HepG2 (cell line): ENCODE measurements at regions not wholly inside any gene's neighbourhood (a gene's known extent, or its start where the extent isn't known, plus 50 kb on each side); places are given as distances from the start of the nearest gene placed in this dataset.

Experiments
- ATAC-seq: fragments of 200-7000 bp; cut with Tn5 transposase; 3 replicates; pipeline ENCODE4 v1.9.1; 2020; ENCODE audit warnings: mild to moderate bottlenecking, moderate library complexity
- BruUV-seq: library from RNA; stranded (reverse); fragments of 400-500 nt; replicated peaks from 2 replicates; lab custom pipeline; 2021; lab: Mats Ljungman, UMichigan
- CTCF ChIA-PET: fragments of 300-600 bp; formaldehyde crosslinking; extraction: SDS; loops from one replicate; lab custom pipeline; 2021; ENCODE audit warnings: low total read pairs, inconsistent platforms, low intra/inter-chr PET ratio; lab: Yijun Ruan, JAX
- POLR2A ChIA-PET: fragments of 350-600 bp; sonication (Branson Sonifier 250); formaldehyde crosslinking; loops from one replicate; lab custom pipeline; 2020; ENCODE audit warnings: antibody characterized with exemption, inconsistent platforms; lab: Yijun Ruan, JAX
- DNase-seq: peaks from one replicate; pipeline ENCODE4 v3.0.0-alpha.2; 2015; ENCODE audit warnings: low spot score
- FAIRE-seq: peaks from 3 replicates; lab custom pipeline; 2011; peaks lifted over from hg19 to GRCh38; lab: Jason Lieb, UNC
- H2AFZ ChIP-seq: one replicate; pipeline ENCODE4 v1.6.1; 2011; ENCODE audit warnings: low read length, inconsistent platforms
- H3K27ac ChIP-seq: fragments of 300-600 bp; 3 replicates; pipeline ENCODE4 v1.8.0; 2011; ENCODE audit warnings: mixed run types, mild to moderate bottlenecking, mixed read lengths, low read length, inconsistent platforms; ENCODE audit not compliant: insufficient read depth; ENCODE audit errors: extremely low read length
- H3K27me3 ChIP-seq, 2 experiments: fragments of 200-600 bp in 1 of 2; 2 replicates in 1 of 2; 3 replicates in 1 of 2; pipeline versions ENCODE4 v1.6.0 to v1.8.0; 2011; ENCODE audit warnings: low read length in 2 of 2, mild to moderate bottlenecking in 2 of 2, moderate library complexity in 2 of 2, inconsistent platforms in 1 of 2; ENCODE audit not compliant: insufficient read depth in 2 of 2, control insufficient read depth in 1 of 2
- H3K36me3 ChIP-seq, 2 experiments: fragments of 200-600 bp in 1 of 2; replicated peaks in 1 of 2; 2 replicates in 1 of 2; 3 replicates in 1 of 2; pipeline versions ENCODE4 v1.5.1 to v1.8.0; 2011; ENCODE audit warnings: low read length in 2 of 2, inconsistent platforms in 1 of 2; ENCODE audit not compliant: insufficient read depth in 2 of 2, control insufficient read depth in 1 of 2
- H3K4me1 ChIP-seq: 2 replicates; pipeline ENCODE4 v1.5.1; 2012; ENCODE audit warnings: low read length, inconsistent platforms; ENCODE audit not compliant: insufficient read depth
- H3K4me2 ChIP-seq: 2 replicates; pipeline ENCODE4 v1.6.0; 2011; ENCODE audit warnings: low read depth, low read length, inconsistent platforms
- H3K4me3 ChIP-seq, 3 experiments: fragments of 200-600 bp in 1 of 3; sonication (generic), shearing (Covaris generic) in 1 of 3; replicated peaks in 1 of 3; 2 replicates each; pipeline ENCODE4 v1.5.1; 2011 to 2016; ENCODE audit warnings: low read length in 3 of 3, inconsistent platforms in 2 of 3, low read depth in 2 of 3, mild to moderate bottlenecking in 2 of 3, control low read depth in 1 of 3, mixed read lengths in 1 of 3; ENCODE audit not compliant: insufficient read depth in 1 of 3
- H3K79me2 ChIP-seq: one replicate; pipeline ENCODE4 v1.6.1; 2011; ENCODE audit warnings: low read length, inconsistent platforms; ENCODE audit not compliant: insufficient read depth
- H3K9ac ChIP-seq: 2 replicates; pipeline ENCODE4 v1.6.0; 2011; ENCODE audit warnings: mild to moderate bottlenecking, low read depth, low read length, inconsistent platforms; ENCODE audit not compliant: insufficient read depth
- H3K9me3 ChIP-seq: 2 replicates; pipeline ENCODE4 v1.5.1; 2012; ENCODE audit warnings: mild to moderate bottlenecking, low read length
- H4K20me1 ChIP-seq: 2 replicates; pipeline ENCODE4 v1.6.0; 2011; ENCODE audit warnings: inconsistent platforms, mild to moderate bottlenecking, low read length, moderate library complexity; ENCODE audit not compliant: insufficient read depth
- AGO2 ChIP-seq: fragments of 200-400 bp; formaldehyde crosslinking; optimal IDR thresholded peaks from 2 replicates; pipeline ENCODE3; 2017; ENCODE audit warnings: mild to moderate bottlenecking, low read depth, low read length, moderate library complexity
- ATM ChIP-seq: fragments of 450-650 bp; IDR thresholded peaks from 2 replicates; pipeline ENCODE4 v1.7.1; 2017; ENCODE audit warnings: mild to moderate bottlenecking, borderline replicate concordance
- EP300 ChIP-seq, 3 experiments: sonication (generic) in 1 of 3; formaldehyde crosslinking in 1 of 3; IDR thresholded peaks; 2 replicates each; pipeline versions ENCODE4 v1.5.1 to v1.6.1; 2011 to 2020; ENCODE audit warnings: low read depth in 2 of 3, low read length in 2 of 3, borderline replicate concordance in 1 of 3, improper control_type of control experiment in 1 of 3, mild to moderate bottlenecking in 1 of 3, missing genetic modification reagents in 1 of 3, moderate library complexity in 1 of 3
- GFI1 ChIP-seq: sonication (generic); formaldehyde crosslinking; IDR thresholded peaks from 2 replicates; pipeline ENCODE4 v1.5.0; 2020; ENCODE audit warnings: missing genetic modification reagents, mild to moderate bottlenecking, borderline replicate concordance
- HCFC1 ChIP-seq: fragments of 150-350 bp; IDR thresholded peaks from 2 replicates; pipeline ENCODE4 v1.6.1; 2014; ENCODE audit warnings: low read depth, low read length
- MTA1 ChIP-seq: sonication (generic); formaldehyde crosslinking; IDR thresholded peaks from 2 replicates; pipeline ENCODE4 v1.4.0; 2020; ENCODE audit warnings: missing genetic modification reagents, mild to moderate bottlenecking, borderline replicate concordance
- MXI1 ChIP-seq: IDR thresholded peaks from 3 replicates; pipeline ENCODE4 v1.6.1; 2012; ENCODE audit warnings: low read depth, low read length, inconsistent platforms, borderline replicate concordance
- NCOA1 ChIP-seq: sonication (generic); formaldehyde crosslinking; IDR thresholded peaks from 2 replicates; pipeline ENCODE4 v1.9.0; 2021; ENCODE audit warnings: missing genetic modification reagents
- SOX13 ChIP-seq, 3 experiments: fragments of 450-650 bp in 1 of 3; sonication (generic) in 1 of 3; formaldehyde crosslinking in 1 of 3; IDR thresholded peaks in 2 of 3; conservative IDR thresholded peaks in 1 of 3; 2 replicates each; pipeline versions ENCODE4 v1.5.0 to v1.6.1; 2016 to 2020; ENCODE audit warnings: antibody characterized with exemption in 1 of 3, mild to moderate bottlenecking in 1 of 3, missing compliant biosample characterization in 1 of 3, missing genetic modification reagents in 1 of 3, moderate library complexity in 1 of 3
- SRY ChIP-seq: sonication (generic); formaldehyde crosslinking; IDR thresholded peaks from 2 replicates; pipeline ENCODE4 v1.8.0; 2022; ENCODE audit warnings: mild to moderate bottlenecking, missing genetic modification reagents
- SUZ12 ChIP-seq: fragments of 150-350 bp; IDR thresholded peaks from 2 replicates; pipeline ENCODE4 v1.6.1; 2014; ENCODE audit warnings: low read depth, low read length
- TBL1XR1 ChIP-seq: fragments of 150-350 bp; IDR thresholded peaks from 2 replicates; pipeline ENCODE4 v1.6.1; 2014; ENCODE audit warnings: borderline replicate concordance, low read length; ENCODE audit not compliant: partially characterized antibody
- ZNF274 ChIP-seq: sonication (generic); formaldehyde crosslinking; IDR thresholded peaks from 2 replicates; pipeline ENCODE4 v1.5.1; 2020; ENCODE audit warnings: mild to moderate bottlenecking, missing genetic modification reagents
- ZNF33B ChIP-seq: sonication (generic); formaldehyde crosslinking; IDR thresholded peaks from 2 replicates; pipeline ENCODE4 v1.5.1; 2020; ENCODE audit warnings: mild to moderate bottlenecking, missing genetic modification reagents
- WGBS: methylation state at CpG from one replicate; pipeline ENCODE4 v1.1.6; 2017; ENCODE audit warnings: low lambda C conversion rate; 5-methylcytosine and 5-hydroxymethylcytosine counted together
- in situ Hi-C: cut with HindIII; loops from 2 replicates; pipeline ENCODE4 v1.10.0; 2017; ENCODE audit warnings: low pct_unique_long_range_greater_than_20kb; ENCODE audit not compliant: extremely low pct_ligation_motif_present
- intact Hi-C: fragments of 100-400 bp; cut with micrococcal nuclease; formaldehyde crosslinking; loops from one replicate; pipeline ENCODE4 v1.10.0; 2022; ENCODE audit not compliant: unreplicated experiment
- TF ChIP-seq, protein P1 (sequence below): sonication (generic); formaldehyde crosslinking; IDR thresholded peaks from 2 replicates; pipeline ENCODE4 v1.4.0; 2020; ENCODE audit warnings: missing genetic modification reagents

- TF ChIP-seq AGO2 (no peak), HCFC1 (no peak), ZNF33B (no peak), ZNF274 (CRISPR knock-in tag) (no peak), GFI1 (CRISPR knock-in tag) (no peak), SUZ12 (no peak)
Measured at GRCh38 chr3:148367756-148368155, 329.9 kb upstream of the AGTR1 start (continued).

- H3K4me1 ChIP-seq: no peaks in the 10 kb centered on the region
- H3K79me2 ChIP-seq: no peaks in the 10 kb centered on the region
- BruUV-seq: no TSS peak
- H3K27me3 ChIP-seq: no peaks in the 10 kb centered on the region
- ATAC-seq (no peak), FAIRE-seq (no peak), DNase-seq (no peak)
- 68% methylated on average over 2 of the region's 2 CpGs for WGBS
- no peak overlapping the region for H3K4me3 ChIP-seq
- intact Hi-C loops (no loop called here), in situ Hi-C loops (no loop called here)
- H3K9ac ChIP-seq: no peak overlapping the region
- ChIA-PET CTCF (no interaction called here), POLR2A (no interaction called here)
- no peak overlapping the region for H3K4me2 ChIP-seq
- no peaks in the 10 kb centered on the region for H4K20me1 ChIP-seq
- no peak overlapping the region for H3K27ac ChIP-seq
- H2AFZ ChIP-seq: no peak overlapping the region
- no peaks in the 10 kb centered on the region for H3K9me3 ChIP-seq
- no peaks in the 10 kb centered on the region for H3K36me3 ChIP-seq
- TF ChIP-seq NCOA1 (CRISPR knock-in tag) (no peak), ATM (no peak), SOX13 (IDR thresholded peaks at IDR 0.05) (no peak), SOX13 (CRISPR knock-in tag; conservative IDR thresholded peaks at IDR 0.05 in 1 of 2, IDR thresholded peaks at IDR 0.05 in 1 of 2) (no peak), TBL1XR1 (no peak), MTA1 (CRISPR knock-in tag) (no peak), MXI1 (no peak), EP300 (IDR thresholded peaks at IDR 0.05; ENCODE audit: low read depth in 2 of 2, low read length in 2 of 2) (no peak), EP300 (CRISPR knock-in tag; IDR thresholded peaks at IDR 0.05; ENCODE audit: borderline replicate concordance) (no peak), SRY (CRISPR knock-in tag) (no peak)
- TF ChIP-seq, protein P1, sequence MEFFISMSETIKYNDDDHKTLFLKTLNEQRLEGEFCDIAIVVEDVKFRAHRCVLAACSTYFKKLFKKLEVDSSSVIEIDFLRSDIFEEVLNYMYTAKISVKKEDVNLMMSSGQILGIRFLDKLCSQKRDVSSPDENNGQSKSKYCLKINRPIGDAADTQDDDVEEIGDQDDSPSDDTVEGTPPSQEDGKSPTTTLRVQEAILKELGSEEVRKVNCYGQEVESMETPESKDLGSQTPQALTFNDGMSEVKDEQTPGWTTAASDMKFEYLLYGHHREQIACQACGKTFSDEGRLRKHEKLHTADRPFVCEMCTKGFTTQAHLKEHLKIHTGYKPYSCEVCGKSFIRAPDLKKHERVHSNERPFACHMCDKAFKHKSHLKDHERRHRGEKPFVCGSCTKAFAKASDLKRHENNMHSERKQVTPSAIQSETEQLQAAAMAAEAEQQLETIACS (CRISPR knock-in tag): no peak
- TF ChIP-seq, all 625 proteins: peak for 0
Measured at GRCh38 chr3:148369381-148369780, 328.3 kb upstream of the AGTR1 start.
